SIG-M5 treated with dmso at 0.1 percent for 504 hours (cell line): ENCODE measurements at regions not wholly inside any gene's neighbourhood (a gene's known extent, or its start where the extent isn't known, plus 50 kb on each side); places are given as distances from the start of the nearest gene placed in this dataset.

ENCODE experiments used
- DNase-seq: peaks from one replicate; lab custom pipeline; 2025; ENCODE audit not compliant: unreplicated experiment; lab: John Stamatoyannopoulos, UW

DNA sequence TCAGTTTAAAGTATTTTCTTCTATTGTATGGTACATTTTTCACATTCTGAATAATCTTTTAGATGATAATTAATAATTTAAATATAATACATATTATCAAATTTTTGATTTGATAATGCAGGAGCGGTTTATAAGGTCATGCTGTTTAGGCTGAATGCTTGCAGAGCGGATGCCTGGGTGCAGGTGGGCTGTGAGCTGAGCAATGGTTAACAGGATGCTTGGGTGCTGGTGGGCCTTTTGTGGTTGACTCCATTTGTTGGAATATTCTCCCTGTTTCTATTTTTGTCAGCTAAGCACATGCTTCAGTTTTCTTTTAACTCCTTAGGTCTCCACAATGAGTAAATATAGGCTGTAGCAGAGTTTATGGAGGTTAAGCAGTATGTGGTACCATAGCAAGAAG, 1549.3 kb downstream of the OTOL1 start:
- DNase-seq, result no peak

DNA sequence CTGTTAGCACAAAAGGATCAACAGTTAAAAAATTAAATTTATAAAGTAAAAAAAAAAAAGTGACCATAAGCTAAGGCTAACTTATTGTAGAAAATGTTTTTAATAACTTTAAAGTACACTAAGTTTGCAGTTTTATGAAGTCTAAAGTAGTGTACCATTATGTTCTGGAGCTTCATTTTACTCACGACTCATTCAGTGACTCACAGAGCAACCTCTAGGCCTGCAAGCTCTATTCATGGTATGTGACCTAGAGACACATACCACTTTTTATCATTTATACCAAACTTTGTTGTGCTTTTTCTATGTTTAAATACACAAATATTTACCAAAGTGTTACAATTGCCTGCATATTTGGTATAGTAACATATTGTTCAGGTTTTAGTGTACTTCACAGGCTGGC, 1552.3 kb downstream of the OTOL1 start:
- no peak for DNase-seq

DNA sequence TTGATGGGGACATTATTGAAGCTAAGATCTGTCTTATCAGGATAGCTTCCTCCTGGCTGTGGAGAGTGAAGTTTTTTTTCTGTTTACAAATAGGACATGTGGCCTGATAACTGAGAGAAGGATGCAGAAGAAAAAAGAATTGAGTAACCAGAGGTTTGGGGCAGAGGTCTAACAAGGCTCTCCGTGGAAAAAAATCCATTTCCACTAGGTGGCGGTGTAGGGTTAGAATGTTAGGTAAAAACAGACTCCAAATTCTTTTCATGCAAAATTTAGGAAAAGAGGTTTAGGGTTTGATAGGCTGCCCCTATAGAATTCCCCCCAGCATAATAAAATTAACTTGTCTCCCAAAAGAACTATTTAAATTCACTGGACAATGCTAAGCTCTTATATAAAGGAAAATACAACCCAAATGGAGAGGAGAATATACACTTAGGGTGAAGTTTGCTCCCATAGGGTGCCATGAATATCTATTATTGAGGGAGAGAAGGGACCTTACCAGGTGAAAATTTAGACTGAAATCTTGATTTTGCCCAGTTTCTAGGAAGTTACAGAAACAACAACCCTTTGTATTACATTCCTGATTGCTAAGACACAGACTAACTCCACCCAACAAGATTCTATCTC, 1560.4 kb downstream of the OTOL1 start:
- DNase-seq, result peak; percentile 59

DNA sequence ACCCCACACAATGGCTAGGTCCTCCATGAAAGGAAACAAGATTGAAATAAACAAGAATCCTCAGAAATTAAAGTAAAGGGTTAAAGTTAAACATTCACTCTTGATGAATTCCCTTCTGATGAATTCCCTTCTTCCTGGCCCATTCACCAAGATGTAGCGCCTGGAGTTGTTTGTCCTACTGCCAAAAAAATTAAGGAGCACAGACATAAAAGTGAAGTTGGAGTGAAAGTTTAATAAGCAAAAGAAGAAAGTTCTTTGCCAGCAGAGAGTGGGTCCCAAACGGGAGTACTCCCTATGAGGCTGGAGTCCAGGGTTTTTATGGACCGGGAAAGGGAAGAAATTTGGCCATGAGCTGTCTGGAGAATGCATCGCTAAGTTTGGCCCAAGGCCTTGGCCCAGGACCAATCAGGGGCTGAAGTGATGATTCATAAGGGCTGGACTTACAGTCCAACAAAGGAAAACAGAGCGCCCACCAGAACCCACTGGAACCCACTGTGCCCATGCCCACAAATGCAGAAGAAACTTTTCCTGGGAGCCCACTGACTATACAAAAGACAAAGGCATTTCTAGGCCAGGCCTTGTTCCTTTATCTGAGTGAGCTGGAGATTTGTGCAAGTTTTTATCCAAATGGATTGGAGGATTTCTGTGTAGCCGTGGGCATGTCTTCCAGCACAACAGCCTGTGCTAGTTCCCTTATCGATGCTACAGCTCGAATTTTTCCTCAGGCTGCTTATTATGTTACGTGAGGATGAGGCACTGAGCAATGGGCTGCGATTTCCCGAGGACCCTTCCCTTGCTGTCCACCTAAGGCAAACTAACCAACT, 1561.6 kb downstream of the OTOL1 start:
- DNase-seq, result no peak

DNA sequence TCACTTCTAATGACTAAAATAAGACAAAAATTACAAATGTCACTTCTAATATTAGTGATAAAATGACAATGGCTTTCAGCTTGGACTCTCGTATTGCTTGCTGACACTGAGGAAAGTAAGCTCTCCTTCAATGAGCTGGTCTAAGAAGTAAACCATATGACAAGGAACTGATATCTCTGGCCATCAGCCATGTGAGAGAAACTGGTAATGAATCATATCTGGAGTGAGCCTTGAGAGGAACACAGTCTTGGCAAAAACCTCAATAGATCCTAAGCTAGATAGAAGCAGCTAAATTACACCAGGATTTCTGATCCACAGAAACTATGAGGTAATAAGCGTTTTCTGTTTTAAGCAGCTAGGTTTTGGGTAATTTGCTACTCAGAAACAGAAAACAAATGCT, 1575.1 kb downstream of the OTOL1 start:
- peak; percentile 31 for DNase-seq
